ENCODE measurements at regions not wholly inside any gene's neighbourhood (a gene's known extent, or its start where the extent isn't known, plus 50 kb on each side); places are given as distances from the start of the nearest gene placed in this dataset.

DNA sequence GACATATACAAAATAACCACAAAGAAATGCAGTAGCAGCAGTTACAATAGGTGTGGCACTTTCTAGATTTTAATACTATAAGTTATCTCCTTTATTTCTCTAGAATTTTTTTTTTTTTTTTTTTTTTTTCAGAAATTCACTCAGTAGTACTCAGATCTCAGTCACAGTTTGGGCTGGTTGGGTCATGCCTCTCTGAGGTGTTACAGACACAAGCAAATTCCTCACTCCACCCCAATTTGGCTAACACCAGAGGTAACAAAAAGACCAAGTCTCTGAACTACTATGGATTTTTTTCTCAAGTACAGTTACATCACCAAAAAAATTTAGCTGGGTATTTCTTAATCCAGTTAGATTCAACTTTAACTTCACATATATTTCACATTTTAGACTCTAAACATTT lies 985.1 kb upstream of the LRRN3 start:
- TF ChIP-seq EP300 (IDR thresholded peaks at IDR 0.05) = no peak
- TF ChIP-seq, protein P1, sequence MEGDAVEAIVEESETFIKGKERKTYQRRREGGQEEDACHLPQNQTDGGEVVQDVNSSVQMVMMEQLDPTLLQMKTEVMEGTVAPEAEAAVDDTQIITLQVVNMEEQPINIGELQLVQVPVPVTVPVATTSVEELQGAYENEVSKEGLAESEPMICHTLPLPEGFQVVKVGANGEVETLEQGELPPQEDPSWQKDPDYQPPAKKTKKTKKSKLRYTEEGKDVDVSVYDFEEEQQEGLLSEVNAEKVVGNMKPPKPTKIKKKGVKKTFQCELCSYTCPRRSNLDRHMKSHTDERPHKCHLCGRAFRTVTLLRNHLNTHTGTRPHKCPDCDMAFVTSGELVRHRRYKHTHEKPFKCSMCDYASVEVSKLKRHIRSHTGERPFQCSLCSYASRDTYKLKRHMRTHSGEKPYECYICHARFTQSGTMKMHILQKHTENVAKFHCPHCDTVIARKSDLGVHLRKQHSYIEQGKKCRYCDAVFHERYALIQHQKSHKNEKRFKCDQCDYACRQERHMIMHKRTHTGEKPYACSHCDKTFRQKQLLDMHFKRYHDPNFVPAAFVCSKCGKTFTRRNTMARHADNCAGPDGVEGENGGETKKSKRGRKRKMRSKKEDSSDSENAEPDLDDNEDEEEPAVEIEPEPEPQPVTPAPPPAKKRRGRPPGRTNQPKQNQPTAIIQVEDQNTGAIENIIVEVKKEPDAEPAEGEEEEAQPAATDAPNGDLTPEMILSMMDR (IDR thresholded peaks at IDR 0.05) = no peak

Data from esophagus muscularis mucosa (tissue), 3 donors.